Loucy (cell line): ENCODE measurements at regions not wholly inside any gene's neighbourhood (a gene's known extent, or its start where the extent isn't known, plus 50 kb on each side); places are given as distances from the start of the nearest gene placed in this dataset.

ENCODE experiments used
- CTCF ChIP-seq: fragments of 200-600 bp; sonication (generic); conservative IDR thresholded peaks from 2 replicates; pipeline ENCODE4 v1.5.1; 2014; ENCODE audit warnings: mild to moderate bottlenecking, antibody characterized with exemption, low read length
- EZH2phosphoT487 ChIP-seq: fragments of 200-600 bp; IDR thresholded peaks from 2 replicates; pipeline ENCODE4 v1.6.1; 2018; ENCODE audit warnings: antibody characterized with exemption, mild to moderate bottlenecking, moderate library complexity, borderline replicate concordance

GRCh38 chr18:47755102-47755456, 175.4 kb downstream of the SMAD2 start:
- no peak for TF ChIP-seq CTCF
- TF ChIP-seq EZH2phosphoT487 = no peak
